GM18507 (cell line): ENCODE measurements at regions not wholly inside any gene's neighbourhood (a gene's known extent, or its start where the extent isn't known, plus 50 kb on each side); places are given as distances from the start of the nearest gene placed in this dataset.
"Not testable (repeated sequence)": the region's sequence is repeated elsewhere in the genome, so short reads cannot be mapped to it uniquely, and the experiment has no call there.

Experiments
- DNase-seq: peaks from one replicate; pipeline ENCODE4 v3.0.0; 2011; ENCODE audit warnings: low read depth; ENCODE audit not compliant: insufficient read length; ENCODE audit errors: extremely low spot score
- FAIRE-seq: peaks from 2 replicates; lab custom pipeline; 2011; peaks lifted over from hg19 to GRCh38; lab: Jason Lieb, UNC

DNA sequence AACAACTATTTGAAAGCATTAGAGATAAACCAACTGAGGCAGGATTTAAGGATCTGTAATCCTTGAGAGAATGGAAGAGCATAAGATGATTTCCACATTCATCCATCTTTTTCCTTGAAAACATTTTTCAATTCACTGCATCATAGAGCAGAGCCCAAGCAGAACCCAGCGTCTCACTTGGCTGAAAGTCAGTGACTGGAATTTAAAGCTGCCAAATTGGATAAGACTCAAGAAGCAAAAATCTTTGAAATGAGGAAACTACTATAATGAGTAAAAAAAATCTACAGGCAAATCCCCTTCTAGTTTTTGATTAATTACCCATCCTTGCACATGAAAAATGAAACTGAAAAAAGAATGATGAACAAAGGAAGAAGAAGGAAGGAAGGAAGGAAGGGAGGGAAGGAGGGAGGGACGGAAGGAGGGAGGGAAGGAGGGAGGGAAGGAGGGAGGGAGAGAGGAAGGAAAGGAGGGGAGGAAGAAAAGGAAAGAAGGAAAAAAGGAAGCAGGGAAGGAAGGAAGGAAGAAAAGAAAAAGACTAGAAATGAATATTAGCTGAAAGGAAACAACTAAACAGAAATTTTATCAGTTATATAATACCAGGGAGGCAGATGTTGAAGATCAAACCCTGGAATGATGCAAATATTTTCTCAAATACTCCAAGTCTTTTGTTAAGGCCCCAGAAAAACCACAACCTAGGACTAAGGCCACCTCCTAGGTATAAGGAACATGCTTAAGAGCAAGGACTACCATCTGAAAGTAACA lies 336.3 kb upstream of the MAGI2 start:
- DNase-seq (no peak), FAIRE-seq (no peak)

DNA sequence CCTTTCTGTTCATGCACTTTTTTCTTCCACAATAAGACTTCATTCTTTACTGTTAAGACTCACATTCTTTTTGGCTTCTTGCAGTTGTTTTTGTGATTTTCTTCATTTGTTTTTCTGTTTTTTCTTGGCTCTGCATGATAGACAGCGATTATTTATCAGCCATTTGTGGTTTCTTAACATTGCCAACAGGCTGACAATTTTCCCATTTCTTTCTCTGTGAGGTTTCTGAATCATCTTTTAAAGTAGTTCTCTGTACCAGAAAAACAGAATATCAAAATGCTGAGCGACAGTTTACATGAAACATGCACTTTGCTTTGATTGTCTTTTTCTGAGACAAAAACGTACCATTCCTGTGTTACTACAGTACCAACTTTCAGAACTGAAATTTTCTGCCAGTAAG lies 334.2 kb upstream of the MAGI2 start:
- DNase-seq (no peak), FAIRE-seq (no peak)

DNA sequence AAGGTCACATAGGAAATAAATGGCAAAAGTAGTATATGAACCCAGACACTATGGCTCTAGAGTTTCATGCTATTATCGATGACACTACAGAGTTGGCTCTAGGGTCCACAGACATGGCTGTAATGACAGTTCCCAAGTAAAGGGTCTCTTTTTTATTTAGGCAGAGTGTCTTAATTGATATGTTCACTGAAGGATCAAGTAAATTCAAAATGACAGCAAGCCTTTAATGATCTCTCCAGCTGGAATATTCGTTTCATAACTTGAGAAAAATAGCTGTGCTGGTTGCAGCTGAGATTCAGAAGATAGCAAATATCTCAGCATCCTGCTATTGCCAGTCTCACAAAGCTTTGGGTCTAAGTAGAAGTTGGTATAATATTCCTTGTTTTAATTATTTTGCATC lies 333.6 kb upstream of the MAGI2 start:
- no peak for FAIRE-seq

DNA sequence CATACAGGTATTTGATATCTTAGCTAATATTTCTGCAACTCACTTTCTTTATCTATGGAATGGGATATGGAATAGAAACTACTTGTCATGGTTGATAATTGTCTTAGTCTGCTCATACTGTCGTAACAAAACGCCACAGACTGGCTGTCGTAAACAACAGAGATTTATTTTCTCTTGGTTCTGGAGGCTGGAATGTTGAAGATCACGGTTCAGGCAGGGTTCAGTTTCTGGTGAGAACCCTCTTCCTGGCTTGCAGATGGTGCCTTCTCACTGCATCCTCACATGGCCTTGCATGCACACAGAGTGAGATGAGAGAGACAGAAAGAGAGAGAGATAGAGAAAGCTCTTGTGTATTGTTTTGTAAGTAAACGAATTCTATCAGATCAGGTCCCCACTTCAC lies 332.7 kb upstream of the MAGI2 start:
- DNase-seq (no peak), FAIRE-seq (no peak)

More for the DNA sequence above, 333.6 kb upstream of the MAGI2 start:
- no peak for DNase-seq

DNA sequence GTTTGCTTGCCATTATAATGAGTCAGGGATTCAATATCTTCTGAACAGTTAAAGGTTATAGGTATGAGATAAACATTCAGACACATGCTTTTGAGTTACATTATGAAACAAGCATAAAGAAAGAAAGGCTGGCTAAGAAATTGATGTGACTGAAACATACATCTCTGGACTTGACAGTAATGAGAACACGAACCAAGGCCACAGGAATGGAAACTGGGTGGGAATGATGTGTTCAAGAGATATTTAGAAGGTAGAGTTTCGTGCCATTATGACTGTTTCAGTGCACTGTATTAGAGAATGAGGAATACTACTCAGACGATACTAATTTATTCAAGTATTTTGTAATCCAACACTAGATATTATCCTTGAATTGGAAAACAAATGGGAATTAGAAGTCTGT lies 332.1 kb upstream of the MAGI2 start:
- FAIRE-seq (no peak), DNase-seq (no peak)

DNA sequence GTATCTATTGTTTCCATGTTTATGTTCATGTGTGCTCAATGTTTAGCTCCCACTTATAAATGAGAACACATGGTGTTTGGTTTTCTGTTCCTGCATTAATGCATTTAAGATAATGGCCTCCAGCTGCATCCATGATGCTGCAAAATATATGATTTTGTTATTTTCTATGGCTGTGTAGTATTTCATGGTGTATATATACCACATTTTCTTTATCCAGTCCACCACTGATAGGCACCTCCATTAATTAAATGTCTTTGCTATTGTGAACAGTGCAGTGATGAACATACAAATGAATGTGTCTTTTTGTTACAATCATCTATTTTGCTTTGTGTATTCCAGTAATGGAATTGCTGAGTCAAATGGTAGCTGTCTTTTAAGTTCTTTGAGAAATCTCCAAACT lies 329.4 kb upstream of the MAGI2 start:
- no peak for FAIRE-seq
- DNase-seq = no peak

DNA sequence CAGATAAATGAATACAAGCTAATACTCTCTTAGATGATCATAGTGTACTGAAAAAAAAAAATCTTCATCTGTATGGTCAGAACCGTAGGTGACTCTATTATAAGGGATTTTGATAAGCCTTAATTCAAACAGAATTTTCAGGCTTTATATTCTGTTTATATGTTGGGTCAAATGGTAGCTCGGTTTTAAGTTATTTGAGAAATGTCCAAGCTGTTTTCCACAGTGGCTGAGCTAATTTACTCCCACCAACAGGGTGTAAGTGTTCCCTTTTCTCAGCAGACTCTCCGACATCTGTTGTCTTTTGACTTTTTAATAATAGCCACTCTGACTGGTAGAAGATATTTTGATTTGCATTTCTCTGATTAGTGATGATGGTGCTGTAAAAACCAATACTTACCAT lies 328.8 kb upstream of the MAGI2 start:
- FAIRE-seq = no peak
- DNase-seq = no peak

DNA sequence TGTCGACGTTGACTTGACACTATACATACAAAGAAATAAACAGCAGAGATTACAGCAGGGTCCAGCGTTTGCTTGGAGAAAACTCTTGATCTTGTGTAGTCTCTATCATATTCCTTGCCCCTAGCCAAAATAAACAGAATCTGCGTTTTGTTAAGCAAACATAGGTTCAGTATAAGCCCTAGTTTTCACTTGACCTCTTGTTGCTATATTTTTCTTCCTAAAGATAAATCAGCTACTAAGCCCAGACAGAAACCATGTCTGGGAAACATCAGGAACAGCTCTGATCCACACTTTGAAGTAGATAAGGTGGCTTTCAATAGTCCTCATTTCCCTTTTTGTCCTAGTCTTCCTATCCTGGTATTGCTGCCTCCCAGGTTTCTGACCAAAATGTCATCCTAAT lies 328.2 kb upstream of the MAGI2 start:
- FAIRE-seq (no peak), DNase-seq (no peak)

DNA sequence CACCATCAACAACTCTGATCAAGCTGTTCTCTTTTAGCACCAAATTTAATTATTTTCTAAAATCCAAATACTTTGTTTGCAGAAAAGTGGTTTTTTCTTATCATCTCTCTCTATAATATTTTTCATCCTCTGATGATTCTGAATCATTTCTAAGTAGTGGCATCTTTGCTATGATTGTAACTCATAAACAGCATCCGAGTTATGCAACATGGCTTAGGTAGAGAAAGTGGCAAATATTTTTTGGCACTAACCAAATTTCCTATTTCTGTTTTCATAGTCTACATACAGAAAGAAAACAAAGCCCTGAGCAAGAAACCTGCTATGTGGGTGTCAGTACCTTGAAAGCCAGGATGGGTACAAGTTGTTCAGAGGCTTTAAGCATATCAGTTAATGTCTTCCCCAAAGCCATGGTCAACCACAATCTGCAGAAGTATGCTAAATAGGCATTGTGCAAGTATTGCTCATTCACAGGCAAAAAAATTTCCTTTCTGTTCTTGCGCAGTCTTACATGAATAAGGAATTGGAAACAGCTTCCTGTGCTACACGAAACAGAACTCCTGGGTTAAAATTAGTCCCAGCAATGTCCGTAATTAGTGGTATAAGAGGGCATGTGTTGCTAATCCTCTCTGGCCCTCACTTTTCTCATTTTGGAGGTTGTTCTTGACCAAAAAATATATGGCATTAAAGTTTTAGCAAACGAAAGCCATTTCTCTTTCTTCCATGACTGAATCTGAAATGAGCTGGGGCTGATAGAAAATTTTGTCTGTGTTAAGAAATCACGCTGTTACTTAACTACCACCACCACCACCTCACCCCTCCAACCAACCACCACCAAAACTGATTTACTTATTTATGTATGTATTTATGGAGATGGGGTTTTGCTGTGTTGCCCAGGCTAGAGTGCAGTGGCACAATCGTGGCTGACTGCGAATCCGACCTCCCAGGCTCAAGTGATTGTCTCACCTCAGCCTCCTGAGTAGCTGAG lies 325.6 kb upstream of the MAGI2 start:
- FAIRE-seq (no peak), DNase-seq (no peak)

DNA sequence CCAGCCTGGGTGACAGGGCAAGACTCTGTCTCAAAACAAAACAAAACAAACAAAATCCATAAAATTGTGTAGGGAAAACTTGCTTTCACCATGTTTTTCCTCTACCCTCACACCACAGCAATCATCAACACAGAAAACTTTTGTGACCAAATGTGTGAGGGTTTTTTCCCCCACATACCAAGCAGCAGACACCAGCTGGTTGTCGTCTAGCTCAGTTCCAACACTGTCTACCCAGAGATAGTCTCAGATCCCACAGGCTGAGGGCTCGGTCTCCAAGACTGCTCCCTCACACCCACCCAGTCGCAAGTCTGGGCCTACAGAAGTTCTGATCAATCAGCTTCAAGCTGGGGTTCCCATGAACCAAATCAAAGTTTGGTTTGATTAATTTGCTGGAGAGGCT lies 322.4 kb upstream of the MAGI2 start:
- FAIRE-seq (no peak), DNase-seq (no peak)

DNA sequence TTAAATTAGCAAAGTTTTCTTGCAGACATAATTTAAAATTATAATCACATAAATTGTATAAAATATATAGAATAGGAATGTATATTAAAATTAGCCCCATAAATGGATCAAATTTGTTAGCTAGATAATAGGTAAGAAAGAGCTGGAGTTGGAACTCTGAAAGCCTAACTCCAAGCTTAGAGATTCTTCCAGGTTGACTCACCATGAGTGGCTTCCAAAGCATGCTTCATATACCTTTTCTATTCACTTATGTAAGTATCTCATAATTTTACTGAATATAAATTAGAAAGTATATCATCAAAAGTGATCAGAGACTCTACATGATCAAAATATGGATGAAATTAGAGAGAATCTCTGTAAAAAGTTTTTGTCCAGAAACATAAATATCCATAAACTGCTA lies 320.7 kb upstream of the MAGI2 start:
- DNase-seq = no peak

DNA sequence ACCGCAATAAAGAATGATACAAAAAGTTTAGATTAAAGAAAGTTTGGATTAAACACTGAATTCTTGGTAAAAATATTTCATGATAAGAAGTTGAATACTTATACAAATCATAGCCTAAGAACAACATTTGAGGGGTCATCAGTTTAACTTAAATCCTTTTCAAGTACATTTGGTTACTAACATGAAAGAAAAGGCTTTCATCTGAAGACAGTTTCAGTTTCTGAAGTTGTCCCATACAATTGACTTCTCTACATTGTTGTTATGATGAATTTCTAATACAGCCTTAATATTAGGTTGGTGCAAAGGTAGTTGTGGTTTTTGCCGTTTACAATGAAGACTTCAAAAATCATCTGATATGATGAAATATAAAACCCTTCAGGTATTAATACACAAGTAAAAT lies 317.5 kb upstream of the MAGI2 start:
- DNase-seq (no peak), FAIRE-seq (no peak)

More for the DNA sequence above, 320.7 kb upstream of the MAGI2 start:
- FAIRE-seq = no peak

DNA sequence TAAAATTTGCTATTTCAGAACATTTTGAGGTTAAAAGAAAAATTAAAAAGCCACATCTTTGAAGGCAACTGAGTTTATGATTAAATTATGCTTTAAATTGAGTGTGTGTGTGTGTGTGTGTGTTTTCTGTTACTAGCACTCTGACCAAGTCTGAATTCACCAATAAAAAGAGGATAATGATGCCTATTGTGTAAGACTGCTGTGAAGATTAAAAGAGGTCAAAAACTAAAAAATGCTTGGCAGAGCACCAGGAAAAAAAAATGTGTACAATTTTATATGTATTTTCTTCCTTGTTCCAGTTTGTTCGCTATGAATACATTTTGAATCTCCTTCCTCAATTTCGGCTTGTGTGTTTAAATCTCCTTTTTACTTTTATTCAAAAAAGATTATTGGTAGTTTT lies 316.6 kb upstream of the MAGI2 start:
- FAIRE-seq (no peak), DNase-seq (no peak)

DNA sequence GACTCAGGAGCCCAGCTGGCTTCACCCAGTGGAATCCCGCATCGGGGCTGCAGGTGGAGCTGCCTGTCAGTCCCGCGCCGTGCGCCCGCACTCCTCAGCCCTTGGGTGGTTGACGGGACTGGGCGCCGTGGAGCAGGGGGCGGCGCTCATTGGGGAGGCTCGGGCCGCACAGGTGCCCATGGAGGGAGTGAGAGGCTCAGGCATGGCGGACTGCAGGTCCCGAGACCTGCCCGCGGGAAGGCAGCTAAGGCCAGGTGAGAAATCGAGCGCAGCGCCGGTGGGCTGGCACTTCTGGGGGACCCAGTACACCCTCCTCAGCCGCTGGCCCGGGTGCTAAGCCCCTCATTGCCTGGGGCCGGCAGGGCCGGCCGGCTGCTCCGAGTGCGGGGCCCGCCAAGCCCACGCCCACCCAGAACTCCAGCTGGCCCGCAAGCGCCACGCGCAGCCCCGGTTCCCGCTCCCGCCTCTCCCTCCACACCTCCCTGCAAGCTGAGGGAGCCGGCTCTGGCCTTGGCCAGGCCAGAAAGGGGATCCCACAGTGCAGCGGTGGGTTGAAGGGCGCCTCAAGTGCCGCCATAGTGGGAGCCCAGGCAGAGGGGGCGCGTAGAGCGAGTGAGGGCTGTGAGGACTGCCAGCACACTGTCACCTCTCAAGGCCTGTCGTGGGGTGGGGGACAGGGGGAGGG lies 314.6 kb upstream of the MAGI2 start:
- FAIRE-seq, DNase-seq: not testable (repeated sequence)

DNA sequence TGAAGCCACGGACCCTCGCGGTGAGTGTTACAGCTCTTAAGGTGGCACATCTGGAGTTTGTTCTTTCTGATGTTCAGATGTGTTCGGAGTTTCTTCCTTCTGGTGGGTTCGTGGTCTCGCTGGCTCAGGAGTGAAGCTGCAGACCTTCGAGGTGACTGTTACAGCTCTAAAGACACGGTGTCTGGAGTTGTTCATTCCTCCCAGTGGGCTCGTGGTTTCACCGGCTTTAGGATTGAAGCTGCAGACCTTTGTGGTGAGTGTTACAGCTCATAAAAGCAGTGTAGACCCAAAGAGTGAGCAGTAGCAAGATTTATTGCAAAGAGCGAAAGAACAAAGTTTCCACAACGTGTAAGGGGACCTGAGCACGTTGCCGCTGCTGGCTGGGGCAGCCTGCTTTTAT lies 313.7 kb upstream of the MAGI2 start:
- FAIRE-seq, DNase-seq: not testable (repeated sequence)

DNA sequence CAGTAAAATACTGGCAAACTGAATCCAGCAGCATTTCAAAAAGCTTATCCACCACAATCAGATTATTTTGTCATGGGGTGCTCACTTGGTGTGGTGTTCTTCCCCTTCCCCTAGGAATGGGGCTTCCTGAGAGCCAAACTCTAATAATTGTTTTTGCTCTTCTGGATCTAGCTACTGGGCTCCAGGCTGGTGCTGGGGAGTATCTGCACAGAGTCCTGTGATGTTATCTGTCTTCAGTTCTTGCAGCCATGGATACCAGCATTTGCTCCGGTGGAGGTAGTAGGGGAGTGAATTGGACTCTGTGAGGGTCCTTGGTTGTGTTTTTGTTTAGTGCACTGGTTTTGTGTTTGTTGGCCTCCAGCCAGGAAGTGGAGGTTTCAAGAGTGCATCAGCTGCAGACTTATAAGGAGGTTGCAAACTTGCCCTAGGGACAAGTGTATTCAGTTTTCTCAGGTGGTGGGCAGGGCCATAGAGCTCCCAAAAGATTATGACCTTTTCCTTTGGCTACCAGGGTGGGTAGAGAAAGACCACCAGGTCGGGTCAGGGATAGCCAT lies 308.5 kb upstream of the MAGI2 start:
- no peak for DNase-seq
- FAIRE-seq = no peak

DNA sequence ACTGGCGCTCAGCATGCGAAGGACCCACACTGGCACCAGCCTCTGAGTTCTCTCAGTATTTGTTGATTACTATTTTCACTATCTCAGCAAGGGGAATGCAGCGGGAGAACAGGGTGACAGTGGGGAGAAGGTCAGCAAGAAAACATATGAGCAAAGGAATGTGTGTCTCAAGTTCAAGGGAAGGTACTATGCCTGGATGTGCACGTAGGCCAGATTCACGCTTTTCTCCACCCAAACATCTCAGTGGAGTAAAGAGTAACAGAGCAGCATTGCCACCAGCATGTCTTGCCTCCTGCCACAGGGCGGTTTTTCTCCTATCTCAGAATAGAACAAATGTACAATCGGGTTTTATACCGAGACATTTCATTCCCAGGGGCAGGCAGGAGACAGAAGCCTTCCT lies 297.5 kb upstream of the MAGI2 start:
- FAIRE-seq = not testable (repeated sequence)

DNA sequence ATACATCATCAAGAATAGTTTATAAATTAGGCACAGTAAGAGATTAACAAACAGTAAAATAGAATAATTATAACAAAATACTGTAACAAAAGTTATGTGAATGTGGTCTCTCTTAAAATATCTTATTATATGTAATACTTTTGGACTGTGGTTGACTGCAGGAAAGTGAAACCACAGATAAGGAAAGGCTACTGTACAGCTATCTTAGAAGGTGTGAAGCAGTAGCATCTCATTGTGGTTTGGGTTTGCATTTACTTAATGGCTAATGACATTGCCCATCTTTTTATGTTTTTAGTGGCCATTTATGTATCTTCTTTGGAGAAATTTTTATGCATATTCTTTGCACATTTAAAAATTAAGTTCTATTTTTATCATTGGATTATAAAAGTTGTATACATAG lies 296.4 kb upstream of the MAGI2 start:
- DNase-seq (no peak), FAIRE-seq (no peak)

More for the DNA sequence above, 297.5 kb upstream of the MAGI2 start:
- DNase-seq = not testable (repeated sequence)

DNA sequence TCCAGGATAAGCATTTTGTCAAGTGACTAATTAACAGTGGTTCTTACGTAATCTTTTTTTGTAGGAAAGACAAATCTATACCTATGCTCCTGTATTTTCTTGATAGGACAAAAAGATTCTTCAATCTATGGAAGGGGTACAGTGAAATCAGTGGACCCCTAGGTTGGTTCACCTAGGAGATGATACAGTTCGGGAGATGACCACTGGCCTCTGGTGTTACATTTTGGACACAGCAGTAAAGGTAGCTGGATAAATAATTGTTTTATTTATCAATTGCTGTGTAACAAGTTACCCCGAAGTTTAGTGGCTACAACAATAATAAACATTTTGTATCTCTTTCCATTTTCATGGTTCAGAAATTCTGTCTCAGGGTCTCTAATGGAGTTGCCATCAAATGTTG lies 288.2 kb upstream of the MAGI2 start:
- FAIRE-seq (no peak), DNase-seq (no peak)

DNA sequence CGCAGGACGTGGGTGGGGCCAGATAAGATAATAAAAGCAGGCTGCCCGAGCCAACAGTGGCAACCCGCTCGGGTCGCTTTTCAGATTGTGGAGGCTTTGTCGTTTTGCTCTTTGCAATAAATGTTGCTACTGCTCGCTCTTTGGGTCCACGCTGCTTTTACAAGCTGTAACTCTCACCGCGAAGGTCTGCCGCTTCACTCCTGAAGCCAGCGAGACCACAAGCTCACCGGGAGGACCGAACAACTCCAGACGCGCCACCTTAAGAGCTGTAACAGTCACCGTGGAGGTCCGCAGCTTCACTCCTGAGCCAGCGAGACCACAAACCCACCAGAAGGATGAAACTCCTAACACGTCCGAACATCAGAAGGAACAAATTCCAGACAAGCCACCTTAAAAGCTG lies 286.6 kb upstream of the MAGI2 start:
- FAIRE-seq = no peak
- no peak for DNase-seq
